ENCODE measurements at regions not wholly inside any gene's neighbourhood (a gene's known extent, or its start where the extent isn't known, plus 50 kb on each side); places are given as distances from the start of the nearest gene placed in this dataset.

- no peak overlapping the region for H3K4me3 ChIP-seq
- ATAC-seq (no peak), DNase-seq (ENCODE audit: low read depth in 1 of 2, low spot score in 1 of 2) (no peak), FAIRE-seq (no peak)
- no peak for TF ChIP-seq FOSB (CRISPR knock-in tag; IDR thresholded peaks at IDR 0.05)
- ChIA-PET CTCF (no interaction called here), POLR2A (no interaction called here)
- H3K9me3 ChIP-seq, result no peaks in the 10 kb centered on the region
- WGBS (ENCODE audit: missing lambda C conversion rate), result 13% methylated on average over 2 of the region's 2 CpGs
- H3K27ac ChIP-seq, result no peak overlapping the region
- H3K4me2 ChIP-seq, result no peak overlapping the region
- no peaks in the 10 kb centered on the region for H3K4me1 ChIP-seq
Measured at GRCh38 chr4:11183356-11183740, 245.3 kb downstream of the HS3ST1 start.

DNA sequence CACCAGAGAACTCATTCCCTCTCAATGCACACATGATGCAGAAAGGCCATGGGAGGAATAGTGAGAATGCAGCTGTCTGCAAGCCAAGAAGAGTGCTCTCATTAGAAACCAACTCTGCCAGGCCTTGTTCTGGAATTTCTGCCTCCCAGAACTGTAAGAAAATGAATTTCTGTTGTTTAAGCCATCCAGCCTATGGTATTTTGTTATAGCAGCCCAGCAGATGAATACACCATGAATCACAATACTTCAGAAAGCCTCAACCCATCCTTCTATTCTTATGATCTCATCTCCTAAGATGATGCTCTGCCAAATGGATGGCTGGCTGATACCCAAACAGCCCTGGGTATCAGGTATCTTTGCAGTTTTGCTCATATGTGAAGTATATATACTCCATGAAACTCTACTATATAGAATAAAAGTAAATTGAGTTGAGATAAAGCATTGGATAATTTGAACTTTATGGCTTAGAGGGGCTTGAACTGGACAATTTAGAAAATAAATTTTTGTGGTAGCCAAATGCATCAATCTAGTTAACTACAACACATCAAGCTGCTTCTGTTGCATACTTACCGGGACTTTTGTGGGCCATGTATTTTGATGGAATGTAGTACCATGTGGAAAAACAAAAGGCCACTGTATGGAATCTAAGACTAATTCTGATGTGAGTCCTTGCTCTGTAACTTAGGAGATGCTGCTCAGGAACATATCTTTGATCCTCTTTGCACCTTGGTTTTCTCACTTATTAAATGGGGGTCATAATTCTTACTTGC, 245.9 kb downstream of the HS3ST1 start:
- Histone ChIP-seq H3K4me3 (no peak overlapping the region), H3K9me3 (no peaks in the 10 kb centered on the region), H3K4me2 (no peak overlapping the region), H3K4me1 (no peaks in the 10 kb centered on the region), H3K27ac (no peak overlapping the region)
- ATAC-seq (no peak), FAIRE-seq (no peak), DNase-seq (ENCODE audit: low read depth in 1 of 2, low spot score in 1 of 2) (no peak)
- no peak for TF ChIP-seq RAD21 (conservative IDR thresholded peaks at IDR 0.05 in 1 of 2, IDR thresholded peaks at IDR 0.05 in 1 of 2)
- TF ChIP-seq MAZ (IDR thresholded peaks at IDR 0.05; ENCODE audit: borderline replicate concordance, low read depth, low read length), result no peak
- TF ChIP-seq, protein P1, sequence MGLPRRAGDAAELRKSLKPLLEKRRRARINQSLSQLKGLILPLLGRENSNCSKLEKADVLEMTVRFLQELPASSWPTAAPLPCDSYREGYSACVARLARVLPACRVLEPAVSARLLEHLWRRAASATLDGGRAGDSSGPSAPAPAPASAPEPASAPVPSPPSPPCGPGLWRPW (IDR thresholded peaks at IDR 0.05), result no peak
- TF ChIP-seq SREBF2 (IDR thresholded peaks at IDR 0.05), result no peak
- TF ChIP-seq NR3C1 (IDR thresholded peaks at IDR 0.05), result no peak
- TF ChIP-seq ESRRA (IDR thresholded peaks at IDR 0.05; ENCODE audit: borderline replicate concordance, low read length), result no peak
- TF ChIP-seq ZNF302 (CRISPR knock-in tag; IDR thresholded peaks at IDR 0.05), result no peak
- TF ChIP-seq MAX (IDR thresholded peaks at IDR 0.05), result no peak
- no peak for TF ChIP-seq HOXB13 (CRISPR knock-in tag; IDR thresholded peaks at IDR 0.05; ENCODE audit: low read depth)
- TF ChIP-seq, protein P2, sequence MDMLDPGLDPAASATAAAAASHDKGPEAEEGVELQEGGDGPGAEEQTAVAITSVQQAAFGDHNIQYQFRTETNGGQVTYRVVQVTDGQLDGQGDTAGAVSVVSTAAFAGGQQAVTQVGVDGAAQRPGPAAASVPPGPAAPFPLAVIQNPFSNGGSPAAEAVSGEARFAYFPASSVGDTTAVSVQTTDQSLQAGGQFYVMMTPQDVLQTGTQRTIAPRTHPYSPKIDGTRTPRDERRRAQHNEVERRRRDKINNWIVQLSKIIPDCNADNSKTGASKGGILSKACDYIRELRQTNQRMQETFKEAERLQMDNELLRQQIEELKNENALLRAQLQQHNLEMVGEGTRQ (IDR thresholded peaks at IDR 0.05), result no peak
- no peak for TF ChIP-seq JUNB (IDR thresholded peaks at IDR 0.05)
- TF ChIP-seq PHF8 (IDR thresholded peaks at IDR 0.05; ENCODE audit: borderline replicate concordance, low read depth), result no peak
- TF ChIP-seq CBX2 (IDR thresholded peaks at IDR 0.05; ENCODE audit: borderline replicate concordance, low read depth), result no peak
- no peak for TF ChIP-seq FOSB (CRISPR knock-in tag; IDR thresholded peaks at IDR 0.05)
- TF ChIP-seq, protein P3, sequence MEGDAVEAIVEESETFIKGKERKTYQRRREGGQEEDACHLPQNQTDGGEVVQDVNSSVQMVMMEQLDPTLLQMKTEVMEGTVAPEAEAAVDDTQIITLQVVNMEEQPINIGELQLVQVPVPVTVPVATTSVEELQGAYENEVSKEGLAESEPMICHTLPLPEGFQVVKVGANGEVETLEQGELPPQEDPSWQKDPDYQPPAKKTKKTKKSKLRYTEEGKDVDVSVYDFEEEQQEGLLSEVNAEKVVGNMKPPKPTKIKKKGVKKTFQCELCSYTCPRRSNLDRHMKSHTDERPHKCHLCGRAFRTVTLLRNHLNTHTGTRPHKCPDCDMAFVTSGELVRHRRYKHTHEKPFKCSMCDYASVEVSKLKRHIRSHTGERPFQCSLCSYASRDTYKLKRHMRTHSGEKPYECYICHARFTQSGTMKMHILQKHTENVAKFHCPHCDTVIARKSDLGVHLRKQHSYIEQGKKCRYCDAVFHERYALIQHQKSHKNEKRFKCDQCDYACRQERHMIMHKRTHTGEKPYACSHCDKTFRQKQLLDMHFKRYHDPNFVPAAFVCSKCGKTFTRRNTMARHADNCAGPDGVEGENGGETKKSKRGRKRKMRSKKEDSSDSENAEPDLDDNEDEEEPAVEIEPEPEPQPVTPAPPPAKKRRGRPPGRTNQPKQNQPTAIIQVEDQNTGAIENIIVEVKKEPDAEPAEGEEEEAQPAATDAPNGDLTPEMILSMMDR (IDR thresholded peaks at IDR 0.05), result no peak
- TF ChIP-seq FOXS1 (CRISPR knock-in tag; IDR thresholded peaks at IDR 0.05), result no peak
- no peak for TF ChIP-seq ATOH8 (CRISPR knock-in tag; IDR thresholded peaks at IDR 0.05; ENCODE audit: low read depth)
- TF ChIP-seq EHMT2 (IDR thresholded peaks at IDR 0.05; ENCODE audit: low read depth), result no peak
- no peak for TF ChIP-seq ZSCAN20 (CRISPR knock-in tag; IDR thresholded peaks at IDR 0.05)
- ChIA-PET POLR2A (no interaction called here), CTCF (no interaction called here)
- WGBS (ENCODE audit: missing lambda C conversion rate), result 41% methylated on average over 1 of the region's 1 CpG

DNA sequence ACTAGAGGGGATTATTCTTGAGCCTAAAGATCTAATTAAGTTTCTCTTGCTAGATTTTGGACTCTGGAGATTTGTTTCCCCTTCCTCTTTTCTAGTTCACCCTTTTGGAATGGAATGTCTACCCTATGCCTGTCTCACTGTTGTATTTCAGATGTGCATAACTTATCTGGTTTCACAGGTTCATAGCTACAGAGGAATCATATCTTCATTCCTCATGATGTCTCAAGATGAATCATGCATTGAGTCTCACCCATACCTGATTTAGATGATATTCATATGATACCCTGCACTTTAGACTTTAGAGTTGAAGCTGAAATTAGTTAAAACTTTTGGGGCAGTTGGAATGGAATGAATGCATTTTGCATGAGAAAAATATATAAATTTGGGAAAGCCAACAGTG, 246.7 kb downstream of the HS3ST1 start:
- POLR2A ChIA-PET, result no interaction called here
- CTCF ChIA-PET, result no interaction called here
- ATAC-seq (no peak), DNase-seq (ENCODE audit: low read depth in 1 of 2, low spot score in 1 of 2) (no peak), FAIRE-seq (no peak)
- Histone ChIP-seq H3K4me3 (no peak overlapping the region), H3K4me1 (no peaks in the 10 kb centered on the region), H3K9me3 (no peaks in the 10 kb centered on the region), H3K27ac (no peak overlapping the region), H3K4me2 (no peak overlapping the region)
- no peak for TF ChIP-seq HMGXB4 (CRISPR knock-in tag; IDR thresholded peaks at IDR 0.05; ENCODE audit: borderline replicate concordance)
- TF ChIP-seq CHD4 (IDR thresholded peaks at IDR 0.05; ENCODE audit: borderline replicate concordance), result no peak
- TF ChIP-seq MAZ (IDR thresholded peaks at IDR 0.05; ENCODE audit: borderline replicate concordance, low read depth, low read length), result no peak
- no peak for TF ChIP-seq ZSCAN20 (CRISPR knock-in tag; IDR thresholded peaks at IDR 0.05)
- no peak for TF ChIP-seq PBX3 (IDR thresholded peaks at IDR 0.05)
- TF ChIP-seq ZNF302 (CRISPR knock-in tag; IDR thresholded peaks at IDR 0.05), result no peak
- no peak for TF ChIP-seq TP53 (CRISPR knock-in tag; IDR thresholded peaks at IDR 0.05)
- no peak for TF ChIP-seq EP300 (IDR thresholded peaks at IDR 0.05)
- no peak for TF ChIP-seq GATA3 (IDR thresholded peaks at IDR 0.05; ENCODE audit: borderline replicate concordance)
- no peak for TF ChIP-seq SREBF2 (IDR thresholded peaks at IDR 0.05)
- no peak for TF ChIP-seq NPAS2 (CRISPR knock-in tag; IDR thresholded peaks at IDR 0.05; ENCODE audit: borderline replicate concordance)
- TF ChIP-seq BHLHE40 (IDR thresholded peaks at IDR 0.05; ENCODE audit: low read depth, low read length), result no peak
- no peak for TF ChIP-seq MAFK (IDR thresholded peaks at IDR 0.05; ENCODE audit: partially characterized antibody)
- TF ChIP-seq FOXS1 (CRISPR knock-in tag; IDR thresholded peaks at IDR 0.05), result no peak

Measured in A549 (cell line).